ENCODE measurements at regions not wholly inside any gene's neighbourhood (a gene's known extent, or its start where the extent isn't known, plus 50 kb on each side); places are given as distances from the start of the nearest gene placed in this dataset.

- H3K27me3 ChIP-seq (ENCODE audit: control insufficient read depth, insufficient read depth, low read length), result no peaks in the 10 kb centered on the region
- DNase-seq (ENCODE audit: low read depth in 2 of 2), result no peak
- no peak overlapping the region for H2AFZ ChIP-seq (ENCODE audit: low read length)
Measured at GRCh38 chr5:88401228-88401627, 132.6 kb upstream of the TMEM161B start.

GRCh38 chr5:88399561-88399960 lies 130.9 kb upstream of the TMEM161B start:
- Histone ChIP-seq H3K27ac (ENCODE audit: insufficient read depth, low read length) (no peak overlapping the region), H3K4me2 (ENCODE audit: extremely low read depth, insufficient read depth, low read length) (no peak overlapping the region), H4K20me1 (ENCODE audit: control insufficient read depth, extremely low read depth, insufficient read depth, low read length) (no peaks in the 10 kb centered on the region), H3K9me3 (ENCODE audit: control insufficient read depth, insufficient read depth, low read depth, low read length) (no peaks in the 10 kb centered on the region), H3K4me3 (replicated peaks in 1 of 4; ENCODE audit: control extremely low read depth in 1 of 4, insufficient read depth in 1 of 4, low read depth in 3 of 4, low read length in 4 of 4) (no peak overlapping the region), H3K79me2 (ENCODE audit: control insufficient read depth, insufficient read depth, low read length) (no peaks in the 10 kb centered on the region), H2AFZ (ENCODE audit: low read length) (no peak overlapping the region), H3K27me3 (ENCODE audit: control insufficient read depth, insufficient read depth, low read length) (no peaks in the 10 kb centered on the region), H3K9ac (ENCODE audit: insufficient read depth, low read length) (no peak overlapping the region), H3K4me1 (ENCODE audit: control insufficient read depth, extremely low read depth, insufficient read depth, low read length) (no peaks in the 10 kb centered on the region), H3K36me3 (ENCODE audit: control insufficient read depth, insufficient read depth, low read length) (no peaks in the 10 kb centered on the region)
- DNase-seq (ENCODE audit: low read depth in 2 of 2), result no peak
- no peak for TF ChIP-seq EZH2 (IDR thresholded peaks at IDR 0.05; ENCODE audit: low read length, missing control alignments)
- no peak for TF ChIP-seq CTCF (conservative IDR thresholded peaks at IDR 0.05 in 1 of 2, IDR thresholded peaks at IDR 0.05 in 1 of 2; ENCODE audit: low read depth in 1 of 2, low read length in 2 of 2)

More at GRCh38 chr5:88401228-88401627, 132.6 kb upstream of the TMEM161B start:
- Histone ChIP-seq H3K9ac (ENCODE audit: insufficient read depth, low read length) (no peak overlapping the region), H3K36me3 (ENCODE audit: control insufficient read depth, insufficient read depth, low read length) (no peaks in the 10 kb centered on the region), H3K9me3 (ENCODE audit: control insufficient read depth, insufficient read depth, low read depth, low read length) (no peaks in the 10 kb centered on the region), H3K4me3 (replicated peaks in 1 of 4; ENCODE audit: control extremely low read depth in 1 of 4, insufficient read depth in 1 of 4, low read depth in 3 of 4, low read length in 4 of 4) (no peak overlapping the region), H3K27ac (ENCODE audit: insufficient read depth, low read length) (no peak overlapping the region), H3K79me2 (ENCODE audit: control insufficient read depth, insufficient read depth, low read length) (no peaks in the 10 kb centered on the region), H3K4me1 (ENCODE audit: control insufficient read depth, extremely low read depth, insufficient read depth, low read length) (no peaks in the 10 kb centered on the region), H4K20me1 (ENCODE audit: control insufficient read depth, extremely low read depth, insufficient read depth, low read length) (no peaks in the 10 kb centered on the region), H3K4me2 (ENCODE audit: extremely low read depth, insufficient read depth, low read length) (no peak overlapping the region)
- TF ChIP-seq CTCF (conservative IDR thresholded peaks at IDR 0.05 in 1 of 2, IDR thresholded peaks at IDR 0.05 in 1 of 2; ENCODE audit: low read depth in 1 of 2, low read length in 2 of 2) (no peak), EZH2 (IDR thresholded peaks at IDR 0.05; ENCODE audit: low read length, missing control alignments) (no peak)

GRCh38 chr5:88398316-88398715 lies 129.7 kb upstream of the TMEM161B start:
- DNase-seq (ENCODE audit: low read depth in 2 of 2), result peak in 1 of 2 donors; percentile 43
- H3K9me3 ChIP-seq (ENCODE audit: control insufficient read depth, insufficient read depth, low read depth, low read length), result no peaks in the 10 kb centered on the region
- TF ChIP-seq CTCF (conservative IDR thresholded peaks at IDR 0.05 in 1 of 2, IDR thresholded peaks at IDR 0.05 in 1 of 2; ENCODE audit: low read depth in 1 of 2, low read length in 2 of 2), result no peak
- TF ChIP-seq EZH2 (IDR thresholded peaks at IDR 0.05; ENCODE audit: low read length, missing control alignments), result no peak
- no peak overlapping the region for H3K4me2 ChIP-seq (ENCODE audit: extremely low read depth, insufficient read depth, low read length)
- no peak overlapping the region for H3K9ac ChIP-seq (ENCODE audit: insufficient read depth, low read length)
- H3K27ac ChIP-seq (ENCODE audit: insufficient read depth, low read length), result no peak overlapping the region
- no peaks in the 10 kb centered on the region for H3K4me1 ChIP-seq (ENCODE audit: control insufficient read depth, extremely low read depth, insufficient read depth, low read length)
- H3K79me2 ChIP-seq (ENCODE audit: control insufficient read depth, insufficient read depth, low read length), result no peaks in the 10 kb centered on the region
- no peaks in the 10 kb centered on the region for H4K20me1 ChIP-seq (ENCODE audit: control insufficient read depth, extremely low read depth, insufficient read depth, low read length)
- no peaks in the 10 kb centered on the region for H3K27me3 ChIP-seq (ENCODE audit: control insufficient read depth, insufficient read depth, low read length)
- H3K4me3 ChIP-seq (replicated peaks in 1 of 4; ENCODE audit: control extremely low read depth in 1 of 4, insufficient read depth in 1 of 4, low read depth in 3 of 4, low read length in 4 of 4), result no peak overlapping the region
- H2AFZ ChIP-seq (ENCODE audit: low read length), result peak overlapping the region; percentile 23
- no peaks in the 10 kb centered on the region for H3K36me3 ChIP-seq (ENCODE audit: control insufficient read depth, insufficient read depth, low read length)

Data from fibroblast of lung (primary cell).